ES-I3 (cell line): ENCODE measurements at regions not wholly inside any gene's neighbourhood (a gene's known extent, or its start where the extent isn't known, plus 50 kb on each side); places are given as distances from the start of the nearest gene placed in this dataset.
"Not testable (repeated sequence)": the region's sequence is repeated elsewhere in the genome, so short reads cannot be mapped to it uniquely, and the experiment has no call there.

Experiments used
- H3K36me3 ChIP-seq: 2 replicates; pipeline ENCODE4 v1.6.1; 2013; ENCODE audit warnings: mild to moderate bottlenecking, low read length, control low read depth, moderate library complexity; ENCODE audit not compliant: insufficient read depth
- H3K4me1 ChIP-seq: 2 replicates; pipeline ENCODE4 v1.6.1; 2013; ENCODE audit warnings: mild to moderate bottlenecking, control low read depth, low read length; ENCODE audit not compliant: insufficient read depth
- H3K9ac ChIP-seq: 2 replicates; pipeline ENCODE4 v1.6.1; 2013; ENCODE audit warnings: low read depth, mild to moderate bottlenecking, low read length, moderate library complexity
- H3K9me3 ChIP-seq: 2 replicates; pipeline ENCODE4 v1.6.1; 2013; ENCODE audit warnings: mild to moderate bottlenecking, low read length, moderate library complexity; ENCODE audit not compliant: control insufficient read depth, insufficient read depth

- Histone ChIP-seq H3K36me3 (no peaks in the 10 kb centered on the region), H3K9ac (no peak overlapping the region), H3K4me1 (no peaks in the 10 kb centered on the region), H3K9me3 (no peaks in the 10 kb centered on the region)
These were observed 163.3 kb downstream of the URI1 start for GRCh38 chr19:30105316-30105715.

- no peaks in the 10 kb centered on the region for H3K36me3 ChIP-seq
- H3K9me3 ChIP-seq, result no peaks in the 10 kb centered on the region
- no peaks in the 10 kb centered on the region for H3K4me1 ChIP-seq
- no peak overlapping the region for H3K9ac ChIP-seq
These were observed 163.7 kb downstream of the URI1 start for GRCh38 chr19:30105727-30106126.

- no peaks in the 10 kb centered on the region for H3K4me1 ChIP-seq
These were observed 164.5 kb downstream of the URI1 start for GRCh38 chr19:30106417-30107095.

GRCh38 chr19:30107251-30107650, 165.2 kb downstream of the URI1 start:
- Histone ChIP-seq H3K36me3 (no peaks in the 10 kb centered on the region), H3K4me1 (no peaks in the 10 kb centered on the region), H3K9me3 (no peaks in the 10 kb centered on the region), H3K9ac (no peak overlapping the region)

More at GRCh38 chr19:30106417-30107095, 164.5 kb downstream of the URI1 start:
- no peak overlapping the region for H3K9ac ChIP-seq
- no peaks in the 10 kb centered on the region for H3K9me3 ChIP-seq
- H3K36me3 ChIP-seq, result no peaks in the 10 kb centered on the region

GRCh38 chr19:30109565-30109964, 167.5 kb downstream of the URI1 start:
- H3K36me3 ChIP-seq, result no peaks in the 10 kb centered on the region
- no peak overlapping the region for H3K9ac ChIP-seq
- H3K9me3 ChIP-seq, result no peaks in the 10 kb centered on the region
- no peaks in the 10 kb centered on the region for H3K4me1 ChIP-seq

GRCh38 chr19:30111021-30111855, 169.2 kb downstream of the URI1 start:
- H3K36me3 ChIP-seq, result no peaks in the 10 kb centered on the region
- no peak overlapping the region for H3K9ac ChIP-seq
- H3K4me1 ChIP-seq, result no peaks in the 10 kb centered on the region
- H3K9me3 ChIP-seq, result no peaks in the 10 kb centered on the region

- no peaks in the 10 kb centered on the region for H3K4me1 ChIP-seq
- H3K36me3 ChIP-seq, result no peaks in the 10 kb centered on the region
- no peaks in the 10 kb centered on the region for H3K9me3 ChIP-seq
- no peak overlapping the region for H3K9ac ChIP-seq
These were observed 170.1 kb downstream of the URI1 start for GRCh38 chr19:30112171-30112570.

GRCh38 chr19:30112666-30113065, 170.6 kb downstream of the URI1 start:
- H3K9ac ChIP-seq, result no peak overlapping the region
- no peaks in the 10 kb centered on the region for H3K4me1 ChIP-seq
- no peaks in the 10 kb centered on the region for H3K9me3 ChIP-seq
- H3K36me3 ChIP-seq, result no peaks in the 10 kb centered on the region

GRCh38 chr19:30113186-30113585, 171.1 kb downstream of the URI1 start:
- Histone ChIP-seq H3K4me1 (no peaks in the 10 kb centered on the region), H3K9me3 (no peaks in the 10 kb centered on the region), H3K9ac (no peak overlapping the region), H3K36me3 (no peaks in the 10 kb centered on the region)

- not testable (repeated sequence) for H3K9ac ChIP-seq, H3K36me3 ChIP-seq, H3K4me1 ChIP-seq, H3K9me3 ChIP-seq
These were observed 172.1 kb downstream of the URI1 start for GRCh38 chr19:30114095-30114494.

GRCh38 chr19:30115947-30116346, 173.9 kb downstream of the URI1 start:
- Histone ChIP-seq H3K36me3 (no peaks in the 10 kb centered on the region), H3K9ac (no peak overlapping the region), H3K4me1 (no peaks in the 10 kb centered on the region), H3K9me3 (no peaks in the 10 kb centered on the region)

GRCh38 chr19:30116530-30116929, 174.5 kb downstream of the URI1 start:
- no peaks in the 10 kb centered on the region for H3K4me1 ChIP-seq
- no peaks in the 10 kb centered on the region for H3K36me3 ChIP-seq
- no peak overlapping the region for H3K9ac ChIP-seq
- no peaks in the 10 kb centered on the region for H3K9me3 ChIP-seq

GRCh38 chr19:30116984-30117555, 175.0 kb downstream of the URI1 start:
- H3K36me3 ChIP-seq, result no peaks in the 10 kb centered on the region
- no peaks in the 10 kb centered on the region for H3K9me3 ChIP-seq
- no peaks in the 10 kb centered on the region for H3K4me1 ChIP-seq
- H3K9ac ChIP-seq, result no peak overlapping the region

GRCh38 chr19:30117636-30118145, 175.7 kb downstream of the URI1 start:
- no peaks in the 10 kb centered on the region for H3K36me3 ChIP-seq
- H3K9me3 ChIP-seq, result no peaks in the 10 kb centered on the region
- H3K9ac ChIP-seq, result no peak overlapping the region
- no peaks in the 10 kb centered on the region for H3K4me1 ChIP-seq

GRCh38 chr19:30118221-30118620, 176.2 kb downstream of the URI1 start:
- Histone ChIP-seq H3K9me3 (no peaks in the 10 kb centered on the region), H3K9ac (no peak overlapping the region), H3K36me3 (no peaks in the 10 kb centered on the region), H3K4me1 (no peaks in the 10 kb centered on the region)
